CD4-positive, CD25-positive, alpha-beta regulatory T cell (primary cell): ENCODE measurements at regions not wholly inside any gene's neighbourhood (a gene's known extent, or its start where the extent isn't known, plus 50 kb on each side); places are given as distances from the start of the nearest gene placed in this dataset.

ENCODE experiments used
- ATAC-seq, 2 donors: fragments of 150-1000 bp; cut with Tn5 transposase; one replicate each; pipeline ENCODE4 v1.10.0; 2021; ENCODE audit warnings: low read depth in 2 of 2, moderate number of reproducible peaks in 2 of 2, moderate library complexity in 1 of 2
- DNase-seq, 3 donors: peaks; one replicate each; pipeline versions ENCODE4 v3.0.0 to v3.0.0-alpha.2; 2012 to 2022; ENCODE audit warnings: mixed read lengths in 1 of 3
- H3K27ac ChIP-seq: one replicate; pipeline ENCODE4 v1.7.0; 2013; ENCODE audit warnings: mild to moderate bottlenecking, low read length; ENCODE audit not compliant: insufficient read depth, poor library complexity, severe bottlenecking
- H3K27me3 ChIP-seq: one replicate; pipeline ENCODE4 v1.7.0; 2013; ENCODE audit warnings: low read length; ENCODE audit not compliant: control insufficient read depth, insufficient read depth
- H3K36me3 ChIP-seq: one replicate; pipeline ENCODE4 v1.7.0; 2013; ENCODE audit warnings: mild to moderate bottlenecking, low read length, moderate library complexity; ENCODE audit not compliant: control insufficient read depth, insufficient read depth
- H3K4me1 ChIP-seq: 2 replicates; pipeline ENCODE4 v1.7.0; 2013; ENCODE audit warnings: mild to moderate bottlenecking, low read length; ENCODE audit not compliant: insufficient read depth, control insufficient read depth, poor library complexity, severe bottlenecking
- H3K4me3 ChIP-seq: one replicate; pipeline ENCODE4 v1.7.0; 2013; ENCODE audit warnings: low read depth, mild to moderate bottlenecking, low read length, moderate library complexity
- H3K9me3 ChIP-seq, 2 experiments: 1 replicate in 1 of 2; 2 replicates in 1 of 2; pipeline ENCODE4 v1.7.0; 2013; ENCODE audit warnings: low read length in 2 of 2, mild to moderate bottlenecking in 1 of 2, moderate library complexity in 1 of 2; ENCODE audit not compliant: control insufficient read depth in 2 of 2
- H3K27ac Mint-ChIP-seq, 3 donors: one replicate each; pipeline ENCODE4 v1.8.0; 2020 to 2022; ENCODE audit warnings: mild to moderate bottlenecking in 3 of 3, mixed read lengths in 3 of 3, moderate library complexity in 2 of 3
- H3K27me3 Mint-ChIP-seq: one replicate; pipeline ENCODE4 v1.8.0; 2022; ENCODE audit warnings: mild to moderate bottlenecking, mixed read lengths
- H3K36me3 Mint-ChIP-seq: one replicate; pipeline ENCODE4 v1.8.0; 2020; ENCODE audit warnings: mixed read lengths
- H3K4me1 Mint-ChIP-seq, 4 donors: one replicate each; pipeline ENCODE4 v1.8.0; 2020 to 2022; ENCODE audit warnings: mixed read lengths in 4 of 4, mild to moderate bottlenecking in 1 of 4
- H3K4me3 Mint-ChIP-seq, 4 donors: one replicate each; pipeline ENCODE4 v1.8.0; 2020 to 2022; ENCODE audit warnings: mild to moderate bottlenecking in 4 of 4, mixed read lengths in 4 of 4, moderate library complexity in 3 of 4
- H3K9me3 Mint-ChIP-seq, 7 donors: one replicate each; pipeline ENCODE4 v1.8.0; 2020 to 2022; ENCODE audit warnings: mixed read lengths in 7 of 7, mild to moderate bottlenecking in 3 of 7, moderate library complexity in 2 of 7

DNA sequence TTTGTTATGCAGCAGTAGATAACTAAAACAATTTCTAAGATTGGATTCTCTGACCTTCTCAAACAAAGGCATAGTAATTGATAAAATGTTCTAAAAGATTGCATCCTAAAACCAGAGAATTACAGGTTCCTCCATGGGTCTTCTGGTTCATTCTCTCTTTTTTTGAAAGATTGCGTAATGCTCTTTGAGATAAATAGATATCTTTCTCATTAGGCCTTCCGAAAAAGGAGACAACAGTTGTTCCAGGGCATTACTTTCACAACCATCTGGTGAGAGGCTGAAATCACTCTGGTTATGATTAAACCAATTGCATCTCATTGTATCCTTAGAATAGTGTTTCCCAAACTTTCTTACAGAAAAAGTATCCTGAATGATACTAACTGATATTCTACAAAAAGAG, 174.7 kb upstream of the NREP start:
- ATAC-seq: no peak
- Histone ChIP-seq H3K4me3 (no peak overlapping the region), H3K27ac (no peak overlapping the region), H3K9me3 (no peaks in the 10 kb centered on the region), H3K36me3 (no peaks in the 10 kb centered on the region), H3K4me1 (no peaks in the 10 kb centered on the region), H3K27me3 (no peaks in the 10 kb centered on the region)
- DNase-seq: no peak
- H3K9me3 Mint-ChIP-seq: peaks cover 0 to 2% (median 0%) of the 10 kb centered on the region in 7 donors
- H3K36me3 Mint-ChIP-seq: no peaks in the 10 kb centered on the region
- H3K27me3 Mint-ChIP-seq: no peaks in the 10 kb centered on the region
- no peaks in the 10 kb centered on the region for H3K4me1 Mint-ChIP-seq
- no peak overlapping the region for H3K27ac Mint-ChIP-seq
- no peak overlapping the region for H3K4me3 Mint-ChIP-seq

GRCh38 chr5:111930905-111931461, 174.0 kb upstream of the NREP start:
- Histone ChIP-seq H3K4me3 (no peak overlapping the region), H3K27ac (no peak overlapping the region), H3K4me1 (no peaks in the 10 kb centered on the region), H3K9me3 (no peaks in the 10 kb centered on the region), H3K36me3 (no peaks in the 10 kb centered on the region), H3K27me3 (no peaks in the 10 kb centered on the region)
- DNase-seq (no peak), ATAC-seq (peak in 1 of 2 donors; percentile 18)
- H3K27me3 Mint-ChIP-seq: no peaks in the 10 kb centered on the region
- H3K9me3 Mint-ChIP-seq: peaks cover 0 to 2% (median 0%) of the 10 kb centered on the region in 7 donors
- H3K4me1 Mint-ChIP-seq: no peaks in the 10 kb centered on the region
- H3K4me3 Mint-ChIP-seq: no peak overlapping the region
- H3K36me3 Mint-ChIP-seq: no peaks in the 10 kb centered on the region
- no peak overlapping the region for H3K27ac Mint-ChIP-seq

- no peak overlapping the region for H3K27ac Mint-ChIP-seq
- H3K4me3 ChIP-seq: no peak overlapping the region
- H3K9me3 ChIP-seq: no peaks in the 10 kb centered on the region
- DNase-seq (no peak), ATAC-seq (peak in 1 of 2 donors; percentile 17)
- H3K36me3 ChIP-seq: no peaks in the 10 kb centered on the region
- no peaks in the 10 kb centered on the region for H3K4me1 ChIP-seq
- no peaks in the 10 kb centered on the region for H3K27me3 Mint-ChIP-seq
- no peaks in the 10 kb centered on the region for H3K36me3 Mint-ChIP-seq
- H3K4me1 Mint-ChIP-seq: no peaks in the 10 kb centered on the region
- no peak overlapping the region for H3K4me3 Mint-ChIP-seq
- no peaks in the 10 kb centered on the region for H3K27me3 ChIP-seq
- no peak overlapping the region for H3K27ac ChIP-seq
- peaks cover 0 to 2% (median 0%) of the 10 kb centered on the region in 7 donors for H3K9me3 Mint-ChIP-seq
Observed at GRCh38 chr5:111930449-111930848, 173.5 kb upstream of the NREP start.

DNA sequence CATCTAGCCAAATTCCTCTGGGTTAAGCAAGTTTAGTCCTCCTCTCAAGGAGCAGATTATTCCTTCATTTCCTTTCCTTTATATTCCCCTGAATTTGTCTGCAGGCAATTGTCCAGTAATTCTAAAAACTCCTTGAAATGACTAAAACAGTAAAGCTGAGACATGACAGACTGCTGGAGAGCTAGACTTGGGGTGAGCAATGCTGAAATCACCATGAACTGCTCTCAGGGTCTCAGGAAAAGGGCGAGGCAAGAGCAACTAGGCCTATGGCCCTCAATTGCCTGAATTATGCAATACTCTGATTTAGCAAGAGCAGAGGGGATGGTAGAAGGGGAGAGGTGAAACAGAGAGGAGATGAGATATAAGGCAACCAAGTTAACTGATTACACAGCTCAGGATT, 172.9 kb upstream of the NREP start:
- H3K4me1 Mint-ChIP-seq: no peaks in the 10 kb centered on the region
- H3K27ac Mint-ChIP-seq: no peak overlapping the region
- Histone ChIP-seq H3K4me1 (no peaks in the 10 kb centered on the region), H3K4me3 (no peak overlapping the region), H3K9me3 (no peaks in the 10 kb centered on the region), H3K36me3 (no peaks in the 10 kb centered on the region), H3K27ac (no peak overlapping the region), H3K27me3 (no peaks in the 10 kb centered on the region)
- no peaks in the 10 kb centered on the region for H3K27me3 Mint-ChIP-seq
- no peaks in the 10 kb centered on the region for H3K9me3 Mint-ChIP-seq
- no peak overlapping the region for H3K4me3 Mint-ChIP-seq
- ATAC-seq: no peak
- no peak for DNase-seq
- H3K36me3 Mint-ChIP-seq: no peaks in the 10 kb centered on the region

DNA sequence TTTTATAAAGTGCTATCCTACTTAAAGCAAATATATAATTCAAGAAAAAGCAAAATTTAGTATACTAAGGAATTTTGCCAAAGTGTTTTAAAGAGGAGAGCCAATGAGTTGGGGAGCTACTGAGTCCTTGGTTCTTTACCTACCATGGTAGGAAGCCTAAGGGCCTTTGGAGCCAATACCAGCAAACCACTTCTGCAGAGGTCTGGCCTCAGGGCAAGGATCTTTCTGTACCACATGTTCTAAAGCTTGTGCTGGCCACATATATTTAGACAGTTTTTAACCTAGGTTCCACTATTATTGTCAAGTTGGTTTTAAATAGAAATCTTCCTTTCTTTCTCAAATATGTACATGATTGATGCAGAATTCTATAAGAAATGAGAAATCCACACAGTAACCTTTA, 172.3 kb upstream of the NREP start:
- Histone ChIP-seq H3K36me3 (no peaks in the 10 kb centered on the region), H3K27me3 (no peaks in the 10 kb centered on the region), H3K9me3 (no peaks in the 10 kb centered on the region), H3K27ac (no peak overlapping the region), H3K4me3 (no peak overlapping the region), H3K4me1 (no peaks in the 10 kb centered on the region)
- Mint-ChIP-seq H3K4me3 (no peak overlapping the region), H3K27me3 (no peaks in the 10 kb centered on the region), H3K27ac (no peak overlapping the region), H3K4me1 (no peaks in the 10 kb centered on the region), H3K9me3 (no peaks in the 10 kb centered on the region), H3K36me3 (no peaks in the 10 kb centered on the region)
- DNase-seq: no peak
- ATAC-seq: no peak

DNA sequence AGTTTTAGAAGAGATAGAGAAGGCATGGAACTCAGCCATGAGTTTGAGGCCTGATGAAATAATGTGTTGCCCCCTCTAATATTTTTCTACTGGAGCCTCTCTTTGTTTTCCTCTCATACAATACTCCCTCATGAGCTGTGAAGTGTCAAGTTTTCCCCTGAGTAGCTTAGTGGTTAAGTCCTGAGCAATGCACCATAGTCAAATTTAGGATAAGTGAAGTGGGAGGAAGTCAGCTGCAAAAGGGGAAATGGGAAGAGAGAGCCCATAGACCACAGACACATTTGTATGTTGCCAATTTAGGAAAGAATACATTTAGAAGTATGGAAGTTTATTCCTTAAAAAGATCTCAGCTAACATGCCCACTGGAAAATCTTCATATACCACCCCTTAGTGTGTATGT, 171.5 kb upstream of the NREP start:
- H3K9me3 Mint-ChIP-seq: no peaks in the 10 kb centered on the region
- H3K36me3 Mint-ChIP-seq: no peaks in the 10 kb centered on the region
- no peak overlapping the region for H3K4me3 Mint-ChIP-seq
- Histone ChIP-seq H3K4me3 (no peak overlapping the region), H3K9me3 (no peaks in the 10 kb centered on the region), H3K36me3 (no peaks in the 10 kb centered on the region), H3K27ac (no peak overlapping the region), H3K27me3 (no peaks in the 10 kb centered on the region), H3K4me1 (no peaks in the 10 kb centered on the region)
- H3K27ac Mint-ChIP-seq: no peak overlapping the region
- no peaks in the 10 kb centered on the region for H3K27me3 Mint-ChIP-seq
- H3K4me1 Mint-ChIP-seq: no peaks in the 10 kb centered on the region
- no peak for DNase-seq
- no peak for ATAC-seq

- Mint-ChIP-seq H3K36me3 (no peaks in the 10 kb centered on the region), H3K4me1 (no peaks in the 10 kb centered on the region), H3K9me3 (no peaks in the 10 kb centered on the region), H3K27me3 (no peaks in the 10 kb centered on the region), H3K4me3 (no peak overlapping the region), H3K27ac (no peak overlapping the region)
- ATAC-seq (no peak), DNase-seq (no peak)
- Histone ChIP-seq H3K27me3 (no peaks in the 10 kb centered on the region), H3K9me3 (no peaks in the 10 kb centered on the region), H3K4me3 (no peak overlapping the region), H3K4me1 (no peaks in the 10 kb centered on the region), H3K27ac (no peak overlapping the region), H3K36me3 (no peaks in the 10 kb centered on the region)
Observed at GRCh38 chr5:111927191-111927590, 170.2 kb upstream of the NREP start.

DNA sequence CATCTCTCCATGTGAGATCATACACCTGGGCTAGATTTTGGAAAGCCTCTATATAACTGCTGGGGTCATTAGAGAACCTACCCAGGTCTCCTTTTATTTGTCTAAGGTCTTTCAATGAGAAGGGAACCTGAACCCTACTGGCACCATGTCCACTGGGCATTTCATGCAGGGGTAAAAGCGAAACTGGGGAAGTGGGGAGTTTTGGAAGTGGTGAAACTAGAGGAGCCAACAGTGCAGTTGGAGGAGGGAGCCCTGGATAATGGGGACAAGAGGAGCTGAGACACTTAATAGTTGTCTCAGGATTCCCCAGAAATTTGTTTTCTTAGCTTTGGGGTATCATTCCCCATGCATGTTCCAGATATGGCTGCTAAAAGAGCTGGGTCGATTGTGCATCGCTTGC, 169.0 kb upstream of the NREP start:
- Histone ChIP-seq H3K36me3 (no peaks in the 10 kb centered on the region), H3K4me1 (no peaks in the 10 kb centered on the region), H3K27me3 (no peaks in the 10 kb centered on the region), H3K27ac (no peak overlapping the region), H3K4me3 (no peak overlapping the region), H3K9me3 (no peaks in the 10 kb centered on the region)
- DNase-seq (no peak), ATAC-seq (no peak)
- H3K27me3 Mint-ChIP-seq: no peaks in the 10 kb centered on the region
- peak overlapping the region in 1 of 3 donors; percentile 72 for H3K27ac Mint-ChIP-seq
- H3K36me3 Mint-ChIP-seq: no peaks in the 10 kb centered on the region
- H3K9me3 Mint-ChIP-seq: peaks cover 0 to 2% (median 0%) of the 10 kb centered on the region in 7 donors
- no peaks in the 10 kb centered on the region for H3K4me1 Mint-ChIP-seq
- no peak overlapping the region for H3K4me3 Mint-ChIP-seq
